ENCODE measurements at regions not wholly inside any gene's neighbourhood (a gene's known extent, or its start where the extent isn't known, plus 50 kb on each side); places are given as distances from the start of the nearest gene placed in this dataset.

GRCh38 chr22:48259991-48260670, 1497.7 kb downstream of the TBC1D22A start:
- Histone ChIP-seq H3K27me3 (ENCODE audit: low read depth) (no peaks in the 10 kb centered on the region), H3K4me3 (no peak overlapping the region), H3K9me3 (no peaks in the 10 kb centered on the region), H3K36me3 (replicated peaks) (no peaks in the 10 kb centered on the region), H3K4me1 (no peaks in the 10 kb centered on the region)
- in situ Hi-C loops (cut with MboI; ENCODE audit: low sequenced_read_pairs) = no loop called here
- no peak for DNase-seq (ENCODE audit: low spot score in 2 of 2)

DNA sequence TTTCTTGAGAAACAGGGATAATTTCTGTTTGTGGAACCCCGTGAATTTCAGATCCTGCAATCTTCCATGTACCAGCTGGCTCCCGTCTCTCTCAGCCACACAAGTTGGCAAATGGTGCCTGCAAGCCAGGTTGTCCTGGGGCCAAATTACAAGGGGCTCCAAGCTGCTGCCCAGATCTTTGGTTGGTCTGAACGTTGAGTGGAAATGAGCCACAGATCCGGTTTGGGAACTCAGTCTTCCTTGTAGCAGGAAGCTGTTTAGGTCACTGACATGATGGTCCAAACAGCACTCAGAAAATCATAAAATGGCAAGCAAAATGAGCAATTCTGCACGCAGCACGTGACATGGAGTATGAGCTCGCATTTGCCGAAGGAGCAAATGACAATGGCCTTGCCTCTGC, 1496.4 kb downstream of the TBC1D22A start:
- Histone ChIP-seq H3K27me3 (ENCODE audit: low read depth) (no peaks in the 10 kb centered on the region), H3K9me3 (no peaks in the 10 kb centered on the region), H3K36me3 (replicated peaks) (no peaks in the 10 kb centered on the region), H3K4me1 (no peaks in the 10 kb centered on the region), H3K4me3 (no peak overlapping the region)
- in situ Hi-C loops (cut with MboI; ENCODE audit: low sequenced_read_pairs) = no loop called here
- no peak for DNase-seq (ENCODE audit: low spot score in 2 of 2)

- DNase-seq (ENCODE audit: low spot score in 2 of 2) = no peak
- Histone ChIP-seq H3K27me3 (ENCODE audit: low read depth) (no peaks in the 10 kb centered on the region), H3K36me3 (replicated peaks) (no peaks in the 10 kb centered on the region), H3K4me3 (no peak overlapping the region), H3K9me3 (no peaks in the 10 kb centered on the region), H3K4me1 (no peaks in the 10 kb centered on the region)
- in situ Hi-C loops (cut with MboI; ENCODE audit: low sequenced_read_pairs) = no loop called here
Observed at GRCh38 chr22:48258064-48258701, 1495.7 kb downstream of the TBC1D22A start.

DNA sequence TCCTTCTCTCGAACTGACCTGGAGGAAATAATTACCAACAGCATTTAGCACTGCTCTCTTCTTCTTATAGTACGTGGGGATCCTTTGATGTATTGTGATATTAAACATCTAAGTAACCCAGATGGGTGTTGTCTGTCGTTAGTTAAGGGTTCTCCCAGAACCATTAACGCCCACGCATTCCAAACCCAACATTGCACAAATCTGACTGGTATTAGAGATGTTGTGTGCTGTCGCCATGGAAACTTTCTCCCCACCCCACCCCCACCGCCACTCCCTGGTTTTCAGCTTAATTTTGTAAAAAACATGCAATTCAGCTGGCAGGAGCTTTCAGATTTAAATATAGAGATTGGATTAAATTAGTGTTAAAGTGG, 1495.2 kb downstream of the TBC1D22A start:
- Histone ChIP-seq H3K27me3 (ENCODE audit: low read depth) (no peaks in the 10 kb centered on the region), H3K9me3 (no peaks in the 10 kb centered on the region), H3K4me1 (no peaks in the 10 kb centered on the region), H3K4me3 (no peak overlapping the region), H3K36me3 (replicated peaks) (no peaks in the 10 kb centered on the region)
- in situ Hi-C loops (cut with MboI; ENCODE audit: low sequenced_read_pairs) = no loop called here
- DNase-seq (ENCODE audit: low spot score in 2 of 2) = no peak

- Histone ChIP-seq H3K9me3 (no peaks in the 10 kb centered on the region), H3K36me3 (replicated peaks) (no peaks in the 10 kb centered on the region)
- in situ Hi-C loops (cut with MboI; ENCODE audit: low sequenced_read_pairs) = no loop called here
Observed at GRCh38 chr22:48256776-48257684, 1494.6 kb downstream of the TBC1D22A start.

GRCh38 chr22:48256041-48256739, 1493.7 kb downstream of the TBC1D22A start:
- H3K27me3 ChIP-seq (ENCODE audit: low read depth) = no peaks in the 10 kb centered on the region
- no peak for DNase-seq (ENCODE audit: low spot score in 2 of 2)
- H3K4me1 ChIP-seq = no peaks in the 10 kb centered on the region
- H3K4me3 ChIP-seq = no peak overlapping the region
- H3K9me3 ChIP-seq = no peaks in the 10 kb centered on the region
- in situ Hi-C loops (cut with MboI; ENCODE audit: low sequenced_read_pairs) = no loop called here
- no peaks in the 10 kb centered on the region for H3K36me3 ChIP-seq (replicated peaks)

More at GRCh38 chr22:48256776-48257684, 1494.6 kb downstream of the TBC1D22A start:
- Histone ChIP-seq H3K4me1 (no peaks in the 10 kb centered on the region), H3K4me3 (no peak overlapping the region), H3K27me3 (ENCODE audit: low read depth) (no peaks in the 10 kb centered on the region)
- DNase-seq (ENCODE audit: low spot score in 2 of 2) = no peak

GRCh38 chr22:48254311-48254873, 1491.9 kb downstream of the TBC1D22A start:
- Histone ChIP-seq H3K9me3 (no peaks in the 10 kb centered on the region), H3K27me3 (ENCODE audit: low read depth) (no peaks in the 10 kb centered on the region), H3K36me3 (replicated peaks) (no peaks in the 10 kb centered on the region), H3K4me3 (no peak overlapping the region), H3K4me1 (no peaks in the 10 kb centered on the region)
- in situ Hi-C loops (cut with MboI; ENCODE audit: low sequenced_read_pairs) = no loop called here
- no peak for DNase-seq (ENCODE audit: low spot score in 2 of 2)

DNA sequence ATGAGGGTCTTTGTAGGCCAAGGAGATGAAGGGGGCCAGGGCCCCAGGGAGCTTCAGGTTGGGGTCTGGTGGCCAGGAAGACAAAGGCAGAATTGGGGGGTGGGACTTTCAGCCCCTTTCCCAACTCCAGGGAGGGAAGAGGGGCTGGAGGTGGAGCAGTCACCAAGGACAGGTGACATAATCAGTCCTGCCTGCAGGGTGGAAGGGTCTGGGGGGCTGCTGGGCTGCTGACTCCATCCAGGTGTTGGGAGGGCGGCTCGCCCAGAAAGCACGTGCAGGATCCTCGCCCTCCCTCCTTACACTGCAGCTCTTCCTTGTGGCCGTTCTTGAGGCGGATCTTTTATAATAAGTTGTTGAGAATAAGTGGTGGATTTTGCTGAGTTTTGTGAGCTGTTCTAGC, 1491.1 kb downstream of the TBC1D22A start:
- Histone ChIP-seq H3K9me3 (no peaks in the 10 kb centered on the region), H3K4me3 (no peak overlapping the region), H3K4me1 (no peaks in the 10 kb centered on the region), H3K27me3 (ENCODE audit: low read depth) (no peaks in the 10 kb centered on the region), H3K36me3 (replicated peaks) (no peaks in the 10 kb centered on the region)
- in situ Hi-C loops (cut with MboI; ENCODE audit: low sequenced_read_pairs) = no loop called here
- no peak for DNase-seq (ENCODE audit: low spot score in 2 of 2)

DNA sequence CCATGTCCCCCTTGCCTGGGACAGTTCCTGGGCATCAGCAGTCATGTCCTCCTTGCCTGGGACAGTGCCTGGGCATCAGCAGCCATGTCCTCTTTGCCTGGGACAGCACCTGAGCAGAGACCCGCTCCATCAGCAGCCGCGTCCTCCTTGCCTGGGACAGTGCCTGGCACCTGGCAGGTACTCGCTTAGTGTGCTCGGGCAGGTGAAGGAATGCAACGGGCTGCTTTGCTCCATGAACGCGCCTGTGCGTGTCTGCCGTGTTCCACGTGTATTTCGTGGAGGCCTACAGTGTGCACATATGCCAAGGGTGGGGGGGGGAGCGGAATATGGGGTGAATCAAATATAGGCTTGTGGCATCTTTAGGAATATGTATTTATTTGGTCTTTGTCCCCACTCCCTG, 1490.7 kb downstream of the TBC1D22A start:
- no peak for DNase-seq (ENCODE audit: low spot score in 2 of 2)
- no peaks in the 10 kb centered on the region for H3K4me1 ChIP-seq
- no peaks in the 10 kb centered on the region for H3K36me3 ChIP-seq (replicated peaks)
- no peaks in the 10 kb centered on the region for H3K9me3 ChIP-seq
- in situ Hi-C loops (cut with MboI; ENCODE audit: low sequenced_read_pairs) = no loop called here
- H3K4me3 ChIP-seq = no peak overlapping the region
- H3K27me3 ChIP-seq (ENCODE audit: low read depth) = no peaks in the 10 kb centered on the region

DNA sequence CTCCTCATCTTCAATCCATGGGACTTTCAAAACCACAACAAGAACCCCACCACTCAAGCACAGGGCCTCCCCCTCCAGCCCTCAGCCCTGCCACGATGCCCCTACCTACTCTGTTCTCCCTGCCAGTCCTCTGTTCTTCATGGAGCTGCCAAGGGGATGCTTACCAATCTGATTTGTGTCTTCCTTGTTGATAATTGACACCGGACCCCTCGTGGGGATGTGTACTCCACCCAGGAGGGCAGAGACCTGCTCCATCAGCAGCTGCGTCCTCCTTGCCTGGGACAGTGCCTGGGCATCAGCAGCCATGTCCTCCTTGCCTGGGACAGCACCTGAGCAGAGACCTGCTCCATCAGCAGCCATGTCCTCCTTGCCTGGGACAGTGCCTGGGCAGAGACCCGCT, 1489.2 kb downstream of the TBC1D22A start:
- Histone ChIP-seq H3K27me3 (ENCODE audit: low read depth) (no peaks in the 10 kb centered on the region), H3K4me1 (no peaks in the 10 kb centered on the region), H3K36me3 (replicated peaks) (no peaks in the 10 kb centered on the region), H3K4me3 (no peak overlapping the region), H3K9me3 (no peaks in the 10 kb centered on the region)
- DNase-seq (ENCODE audit: low spot score in 2 of 2) = no peak
- in situ Hi-C loops (cut with MboI; ENCODE audit: low sequenced_read_pairs) = no loop called here

- H3K4me3 ChIP-seq = no peak overlapping the region
- no peaks in the 10 kb centered on the region for H3K4me1 ChIP-seq
- in situ Hi-C loops (cut with MboI; ENCODE audit: low sequenced_read_pairs) = no loop called here
- no peak for DNase-seq (ENCODE audit: low spot score in 2 of 2)
- no peaks in the 10 kb centered on the region for H3K27me3 ChIP-seq (ENCODE audit: low read depth)
- no peaks in the 10 kb centered on the region for H3K9me3 ChIP-seq
- H3K36me3 ChIP-seq (replicated peaks) = no peaks in the 10 kb centered on the region
Observed at GRCh38 chr22:48250937-48251530, 1488.6 kb downstream of the TBC1D22A start.

- no peaks in the 10 kb centered on the region for H3K9me3 ChIP-seq
- H3K36me3 ChIP-seq (replicated peaks) = no peaks in the 10 kb centered on the region
- DNase-seq (ENCODE audit: low spot score in 2 of 2) = no peak
- no peaks in the 10 kb centered on the region for H3K4me1 ChIP-seq
- in situ Hi-C loops (cut with MboI; ENCODE audit: low sequenced_read_pairs) = no loop called here
- H3K4me3 ChIP-seq = no peak overlapping the region
- no peaks in the 10 kb centered on the region for H3K27me3 ChIP-seq (ENCODE audit: low read depth)
Observed at GRCh38 chr22:48250286-48250895, 1487.9 kb downstream of the TBC1D22A start.
